ENCODE measurements at regions not wholly inside any gene's neighbourhood (a gene's known extent, or its start where the extent isn't known, plus 50 kb on each side); places are given as distances from the start of the nearest gene placed in this dataset.

- no peak for DNase-seq
These were observed 239.3 kb downstream of the LMO4 start for GRCh38 chr1:87568005-87568404.

- DNase-seq, result no peak
These were observed 240.2 kb downstream of the LMO4 start for GRCh38 chr1:87568911-87569310.

GRCh38 chr1:87572008-87572407, 243.3 kb downstream of the LMO4 start:
- DNase-seq, result no peak

- no peak for DNase-seq
These were observed 244.2 kb downstream of the LMO4 start for GRCh38 chr1:87572891-87573290.

GRCh38 chr1:87575528-87575927, 246.8 kb downstream of the LMO4 start:
- DNase-seq, result no peak

- DNase-seq, result no peak
These were observed 249.8 kb downstream of the LMO4 start for GRCh38 chr1:87578464-87578863.

GRCh38 chr1:87583459-87583858, 254.8 kb downstream of the LMO4 start:
- no peak for DNase-seq

GRCh38 chr1:87584586-87584985, 255.9 kb downstream of the LMO4 start:
- DNase-seq, result no peak

GRCh38 chr1:87586501-87586900, 257.8 kb downstream of the LMO4 start:
- no peak for DNase-seq

GRCh38 chr1:87588495-87588894, 259.8 kb downstream of the LMO4 start:
- DNase-seq, result no peak

GRCh38 chr1:87591492-87591891, 262.8 kb downstream of the LMO4 start:
- DNase-seq, result no peak

- no peak for DNase-seq
These were observed 263.5 kb downstream of the LMO4 start for GRCh38 chr1:87592156-87592555.

- no peak for DNase-seq
These were observed 266.2 kb downstream of the LMO4 start for GRCh38 chr1:87594736-87595383.

- DNase-seq, result no peak
These were observed 266.7 kb downstream of the LMO4 start for GRCh38 chr1:87595384-87595781.

GRCh38 chr1:87598429-87598828, 269.7 kb downstream of the LMO4 start:
- DNase-seq, result no peak

- no peak for DNase-seq
These were observed 270.9 kb downstream of the LMO4 start for GRCh38 chr1:87599569-87599968.

GRCh38 chr1:87600055-87600850, 271.6 kb downstream of the LMO4 start:
- DNase-seq, result no peak

GRCh38 chr1:87600854-87601253, 272.2 kb downstream of the LMO4 start:
- DNase-seq, result no peak

GRCh38 chr1:87603626-87604025, 274.9 kb downstream of the LMO4 start:
- DNase-seq, result no peak

GRCh38 chr1:87612956-87613355, 284.3 kb downstream of the LMO4 start:
- DNase-seq, result no peak

- DNase-seq, result no peak
These were observed 286.8 kb downstream of the LMO4 start for GRCh38 chr1:87615491-87615890.

- no peak for DNase-seq
These were observed 287.2 kb downstream of the LMO4 start for GRCh38 chr1:87615901-87616300.

GRCh38 chr1:87620807-87621206, 292.1 kb downstream of the LMO4 start:
- no peak for DNase-seq

- DNase-seq, result no peak
These were observed 301.0 kb downstream of the LMO4 start for GRCh38 chr1:87629673-87630072.

GRCh38 chr1:87632232-87632631, 303.6 kb downstream of the LMO4 start:
- DNase-seq, result no peak

Measured in central memory CD4-positive, alpha-beta T cell (primary cell).